ENCODE measurements at regions not wholly inside any gene's neighbourhood (a gene's known extent, or its start where the extent isn't known, plus 50 kb on each side); places are given as distances from the start of the nearest gene placed in this dataset.
"Not testable (repeated sequence)": the region's sequence is repeated elsewhere in the genome, so short reads cannot be mapped to it uniquely, and the experiment has no call there.

DNA sequence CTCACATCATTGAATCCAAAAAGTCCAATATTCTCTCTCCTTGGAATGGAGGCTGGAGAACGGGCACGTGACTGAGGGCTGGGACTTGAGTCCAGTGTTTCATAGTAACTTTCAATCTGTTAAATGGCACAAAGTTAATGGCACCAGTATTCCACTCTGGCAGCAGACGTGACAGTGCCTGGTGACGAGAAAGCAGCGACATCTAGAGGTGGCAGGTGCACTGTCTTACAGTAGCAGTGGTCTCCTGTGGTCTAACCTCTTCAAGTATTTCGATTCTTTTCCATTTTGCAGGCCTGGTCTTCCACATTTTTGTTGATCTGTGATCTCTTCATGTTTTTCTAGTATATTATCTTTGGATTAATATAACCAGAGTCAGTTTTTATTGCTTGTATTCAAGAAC, 107.1 kb downstream of the OXSM start:
- DNase-seq = no peak

DNA sequence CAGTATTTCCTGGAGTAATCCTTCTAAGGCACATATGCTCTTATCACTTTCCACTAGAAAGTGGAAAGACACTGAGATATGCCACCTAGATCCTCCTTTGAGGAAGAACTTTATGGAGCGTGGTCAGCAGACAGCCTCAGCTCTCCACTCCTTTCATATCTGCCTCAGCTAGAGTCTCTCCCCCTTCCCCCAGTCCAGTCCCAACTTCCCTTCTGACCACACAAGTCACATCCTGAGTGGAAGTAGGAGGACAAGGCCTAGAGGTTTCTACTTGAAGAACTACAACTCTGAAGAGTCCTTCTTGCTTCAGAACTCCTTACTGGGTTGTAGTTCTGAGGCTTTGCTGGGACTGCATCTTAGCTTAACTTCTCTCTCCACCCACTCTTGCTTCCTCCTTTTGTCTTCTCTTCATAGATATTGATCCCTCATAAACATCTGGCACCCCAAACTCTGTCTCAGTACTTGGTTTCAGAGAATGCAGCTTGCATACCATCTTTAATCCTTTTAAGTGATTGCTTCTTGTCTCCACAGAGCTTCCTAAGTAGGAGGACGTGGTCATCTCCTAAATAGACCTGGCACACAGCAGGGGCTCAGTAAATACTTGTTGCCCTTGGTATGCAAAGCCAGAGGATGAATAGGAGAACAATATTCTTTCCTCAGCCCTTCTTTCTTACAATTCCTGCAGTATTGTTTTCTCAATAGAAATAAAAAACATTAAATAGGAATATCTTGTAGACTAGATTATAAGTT, 109.6 kb downstream of the OXSM start:
- DNase-seq = no peak

DNA sequence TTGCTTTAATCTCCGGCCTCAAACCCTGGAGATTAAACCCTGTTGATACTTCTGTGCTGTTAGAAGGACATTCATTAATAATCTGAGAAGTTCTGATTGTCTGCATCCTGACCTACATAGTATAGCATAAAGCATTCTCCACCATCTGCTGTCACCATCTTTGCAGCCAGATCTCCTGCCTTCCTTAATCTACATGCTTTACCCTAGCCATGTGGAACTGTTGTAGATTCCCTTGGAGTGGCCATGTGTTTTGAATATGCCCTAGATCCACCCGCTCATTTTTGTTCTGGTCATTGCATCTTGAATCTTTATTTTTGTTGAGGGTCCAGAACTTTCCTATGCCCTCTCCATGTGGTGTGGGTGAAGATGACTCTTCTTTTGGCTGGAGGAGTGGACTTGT, 110.3 kb downstream of the OXSM start:
- DNase-seq = no peak

DNA sequence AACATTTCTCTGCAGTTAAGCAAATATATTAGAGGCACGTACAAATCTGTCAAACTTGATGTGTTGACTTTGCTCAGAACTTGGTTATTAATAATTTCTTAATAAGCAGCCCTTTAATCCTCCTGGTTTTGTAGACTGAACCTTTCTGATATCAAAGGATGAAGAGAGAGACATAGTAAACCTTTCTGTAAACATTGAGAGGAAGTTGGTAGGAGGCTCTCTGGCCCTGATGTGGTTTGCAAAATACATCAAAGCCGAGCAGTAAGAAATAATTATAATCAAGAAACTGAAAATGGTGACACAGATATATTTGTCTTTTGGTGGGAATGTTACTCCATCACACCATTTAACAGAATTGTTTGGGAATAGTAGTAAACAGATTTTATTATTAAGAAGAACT, 111.9 kb downstream of the OXSM start:
- DNase-seq = no peak

DNA sequence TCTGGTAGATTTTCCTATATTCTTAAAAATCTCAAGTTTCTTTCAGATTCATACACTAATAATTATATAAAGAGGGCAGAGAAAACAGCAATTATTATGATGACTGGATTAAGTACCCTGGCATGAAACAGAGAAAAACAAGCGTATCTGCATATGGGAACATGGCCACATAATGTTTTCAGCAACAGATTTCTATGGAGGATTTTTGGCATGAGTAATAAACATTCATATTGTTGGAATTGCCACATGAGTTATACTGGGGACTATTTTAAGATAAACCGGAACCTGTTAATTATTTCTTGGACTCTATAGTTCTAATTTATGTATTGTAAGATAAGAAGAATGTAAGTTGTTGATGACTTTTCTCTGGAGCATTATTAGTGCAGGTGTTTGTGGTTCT, 112.7 kb downstream of the OXSM start:
- peak in 1 of 2 experiments; percentile 34 for DNase-seq

DNA sequence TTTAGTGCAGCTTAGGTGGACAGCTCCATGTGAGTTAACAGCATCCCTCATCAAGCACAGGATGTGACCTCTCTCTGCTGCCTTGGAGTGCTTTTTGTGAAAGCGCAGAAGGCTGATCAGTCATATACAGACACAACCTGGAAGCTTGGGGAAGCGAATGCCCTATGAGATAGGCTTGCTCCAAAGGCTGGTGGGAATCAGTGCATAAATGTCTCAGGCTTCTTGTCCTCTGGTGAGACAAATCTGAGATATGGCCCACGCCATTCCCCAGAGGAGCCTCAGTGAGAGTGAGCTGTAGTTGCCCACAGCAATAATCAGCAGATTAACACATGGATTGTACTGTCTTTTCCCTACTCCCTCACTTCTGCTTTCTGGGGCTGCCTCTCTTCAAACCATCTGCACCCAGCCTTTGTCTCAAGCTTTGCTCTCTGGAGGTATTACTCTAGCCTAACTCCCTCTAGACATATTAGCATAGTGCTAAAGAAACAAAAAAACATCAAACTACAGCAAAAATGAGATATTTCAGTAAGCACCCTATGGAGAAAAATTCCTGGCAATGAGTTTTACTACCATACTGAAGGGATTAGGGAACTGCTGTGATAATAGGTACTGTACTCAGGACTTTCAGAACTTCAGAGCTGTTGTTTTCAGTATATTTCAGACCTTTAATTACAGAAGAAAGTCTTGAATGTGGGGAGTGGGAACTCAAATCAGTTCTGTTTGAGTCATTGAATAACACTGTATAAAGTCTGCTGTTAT, 113.7 kb downstream of the OXSM start:
- DNase-seq = peak in 1 of 2 experiments; percentile 18

DNA sequence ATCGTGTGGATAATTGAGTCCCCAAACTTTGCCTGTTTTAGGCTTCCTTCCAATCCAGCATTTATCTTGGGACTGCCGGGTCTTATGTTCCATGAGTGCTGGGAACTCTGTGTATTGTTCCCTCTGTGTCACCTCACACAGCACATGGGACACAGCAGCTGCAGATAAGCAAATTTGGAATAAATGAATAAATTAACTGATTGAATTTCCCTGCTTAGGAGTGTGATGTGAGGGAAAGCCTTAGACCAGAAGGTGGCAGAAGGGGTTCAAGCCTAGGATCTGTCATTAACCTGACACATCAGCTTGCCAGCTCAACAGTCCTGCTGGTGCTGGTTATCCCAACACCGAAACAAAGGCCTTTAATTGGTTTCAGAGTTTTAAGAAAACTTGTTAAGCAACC, 114.3 kb downstream of the OXSM start:
- DNase-seq = no peak

DNA sequence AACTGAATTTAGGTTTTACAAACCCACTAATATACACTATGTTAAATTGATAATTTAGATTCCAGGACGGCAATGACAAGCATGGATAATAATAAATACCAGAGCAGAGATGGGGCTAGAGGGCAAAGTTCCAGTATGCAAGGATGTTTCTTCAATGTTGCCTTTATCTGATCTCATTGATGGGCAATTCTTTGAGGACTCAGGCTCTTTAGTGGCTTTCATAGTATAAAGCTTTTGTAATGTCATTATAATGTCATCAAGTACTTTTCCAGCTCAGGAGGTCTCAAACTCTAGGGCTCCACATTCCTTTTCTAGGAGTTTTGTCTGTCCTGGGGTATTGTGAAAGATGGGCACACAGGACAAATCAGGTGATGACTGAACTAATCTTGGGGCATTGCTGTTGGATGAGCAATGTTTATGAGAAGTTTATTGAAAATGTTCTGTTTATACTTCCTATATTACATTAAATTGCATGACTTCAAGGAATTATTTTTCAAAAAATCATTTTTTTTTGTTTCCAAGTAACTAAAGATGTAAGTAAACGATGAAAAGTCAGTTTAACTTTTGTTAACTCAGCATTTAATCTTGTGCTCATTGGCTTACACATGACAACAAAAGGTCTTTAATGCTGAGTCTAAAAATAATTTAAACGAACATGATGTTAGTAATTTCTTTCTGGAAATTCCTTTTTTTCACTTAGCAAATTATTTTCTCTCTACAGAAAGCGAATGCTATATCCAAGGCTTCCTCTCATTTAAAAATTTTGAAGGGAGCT, 116.4 kb downstream of the OXSM start:
- DNase-seq = no peak

DNA sequence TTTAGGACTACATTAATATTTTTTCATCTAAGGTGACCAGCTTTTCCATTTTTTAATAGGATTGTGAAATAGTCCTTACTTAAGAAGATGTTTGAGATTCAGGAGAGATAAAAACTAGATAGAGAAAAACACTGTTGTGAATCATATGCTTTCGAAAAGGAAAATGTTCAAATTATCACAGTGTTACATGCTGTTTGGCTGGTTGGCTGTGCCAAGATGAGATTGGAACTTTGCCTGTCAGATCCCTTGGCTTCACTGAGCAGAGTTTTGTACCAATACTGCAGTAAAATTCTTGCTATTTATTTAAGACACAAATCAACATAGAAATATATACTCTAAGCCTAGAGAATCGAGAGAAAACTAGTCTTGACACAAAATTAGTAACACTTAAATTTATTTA, 117.2 kb downstream of the OXSM start:
- DNase-seq = peak; percentile 39 to 64

DNA sequence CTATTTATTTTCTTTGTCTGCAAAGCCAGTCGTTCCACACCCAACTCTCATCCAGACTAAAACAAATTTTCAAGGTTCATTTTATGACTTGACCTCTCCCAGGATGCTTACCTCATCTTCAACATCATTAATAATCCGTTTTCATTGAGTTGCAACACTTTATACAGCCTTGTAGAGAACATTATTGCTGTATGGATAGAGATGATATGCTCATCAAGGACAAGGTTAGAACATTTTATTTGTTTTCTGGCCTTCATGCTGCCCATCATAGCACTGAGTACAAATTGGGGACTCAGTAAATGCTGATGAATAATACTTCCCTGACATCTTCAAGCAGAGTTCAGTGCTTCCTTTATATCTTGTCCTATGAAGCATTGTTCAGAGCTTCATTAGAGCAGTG, 120.2 kb downstream of the OXSM start:
- no peak for DNase-seq

DNA sequence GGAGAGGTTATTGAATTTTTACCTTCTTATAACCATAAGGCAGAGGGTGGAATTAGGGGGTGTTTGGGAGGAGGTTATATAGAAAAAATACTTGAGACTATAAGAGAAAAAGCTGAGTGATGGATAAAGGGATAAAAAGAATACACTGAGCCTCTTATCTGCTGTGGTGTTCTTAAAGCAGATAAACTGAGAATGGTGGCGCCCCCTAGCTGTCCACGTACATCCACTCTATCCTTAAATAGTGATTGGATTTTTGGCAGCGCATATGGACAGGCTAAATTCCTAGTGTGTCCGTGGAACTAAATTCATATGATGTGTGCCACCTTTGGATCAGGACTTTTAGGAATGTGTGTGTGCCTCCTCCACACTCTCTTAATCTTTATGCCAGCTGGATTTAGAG, 121.1 kb downstream of the OXSM start:
- DNase-seq = no peak

DNA sequence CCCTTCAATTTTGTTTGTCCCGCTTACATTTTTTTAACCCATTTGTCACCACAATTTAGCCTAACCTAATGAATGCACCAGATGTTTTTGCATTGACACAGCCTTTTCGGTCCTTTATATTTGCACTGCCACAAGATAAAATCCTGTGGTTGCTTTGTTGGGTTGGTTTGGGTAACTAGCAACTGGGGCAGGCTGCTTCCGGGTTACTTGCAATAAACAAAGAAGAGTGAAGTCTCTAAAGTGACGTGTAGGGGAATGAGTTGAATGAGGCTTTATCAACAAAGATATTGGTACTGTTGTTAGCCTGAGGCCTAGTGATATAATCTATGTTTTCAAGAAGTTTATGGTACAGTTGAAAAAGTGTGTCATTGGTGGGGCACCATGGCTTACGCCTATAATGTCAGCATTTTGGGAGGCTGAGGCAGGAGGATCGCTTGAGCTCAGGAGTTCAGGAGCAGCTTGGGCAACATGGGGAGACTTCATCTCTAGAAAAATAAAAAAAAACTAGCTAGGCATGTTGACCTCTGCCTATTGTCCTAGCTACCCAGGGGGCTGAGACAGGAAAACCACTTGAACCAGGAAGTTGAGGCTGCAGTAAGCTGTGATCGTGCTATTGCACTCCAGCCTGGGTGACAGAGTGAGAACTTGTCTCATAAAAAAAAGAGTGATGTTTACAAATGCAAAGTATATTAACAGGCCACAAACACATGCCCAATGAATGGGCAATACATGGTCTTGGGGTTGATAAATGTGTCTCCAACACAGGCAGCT, 121.8 kb downstream of the OXSM start:
- DNase-seq = no peak

DNA sequence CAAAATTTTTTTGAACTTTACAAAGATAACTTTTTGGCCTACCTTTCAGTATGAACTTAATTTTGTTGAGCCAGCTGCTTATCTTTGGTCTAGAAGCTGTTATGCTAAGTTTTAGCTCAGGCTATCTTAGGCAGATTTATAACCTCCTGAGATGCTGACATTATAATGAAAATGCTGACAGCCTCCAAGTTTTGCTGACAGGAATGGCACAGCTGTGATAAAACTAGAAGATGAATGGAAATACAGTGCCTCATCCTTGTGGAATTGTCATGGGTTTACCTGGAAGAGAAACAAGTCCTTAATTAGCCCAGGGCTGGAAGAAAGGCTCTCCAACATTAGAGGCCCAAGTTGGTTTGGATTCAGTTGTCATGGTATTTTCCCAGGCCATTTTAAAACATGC, 123.3 kb downstream of the OXSM start:
- DNase-seq = no peak

DNA sequence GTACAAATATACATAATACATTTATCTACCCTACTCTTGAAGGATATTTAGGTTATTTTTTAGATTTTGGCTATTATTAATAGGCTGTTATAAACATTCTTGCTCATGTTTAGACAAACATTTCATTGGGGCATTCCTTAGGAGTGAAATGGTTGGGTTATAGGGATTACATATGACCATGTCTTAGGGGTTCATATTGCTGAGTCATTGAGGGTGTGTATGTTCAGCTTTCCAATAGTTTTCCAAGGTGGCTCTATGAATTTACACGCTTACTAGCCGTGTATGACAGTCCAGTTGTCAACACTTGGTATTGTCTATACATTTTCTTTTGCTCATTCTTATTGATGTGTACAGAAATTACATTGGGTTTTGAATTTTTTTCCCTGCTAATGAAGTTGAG, 125.8 kb downstream of the OXSM start:
- DNase-seq = no peak

DNA sequence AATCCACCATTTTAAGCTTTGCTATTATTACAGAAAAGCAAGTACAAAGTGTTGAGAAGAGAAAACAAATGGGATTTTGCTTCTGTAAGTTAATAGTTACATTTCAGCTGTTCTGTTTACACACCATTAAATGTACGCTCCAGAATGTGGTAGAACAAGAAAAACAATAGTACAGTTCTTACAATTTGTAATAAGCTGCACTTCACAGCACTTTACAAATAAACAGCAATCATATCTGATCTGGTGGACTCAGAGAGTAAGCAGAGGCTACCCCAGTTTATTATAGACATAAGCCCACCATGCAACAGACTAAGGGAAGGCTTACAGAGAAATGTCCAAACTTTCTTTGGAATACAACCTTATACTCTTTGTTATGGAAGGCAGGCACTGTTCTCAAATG, 126.4 kb downstream of the OXSM start:
- no peak for DNase-seq

DNA sequence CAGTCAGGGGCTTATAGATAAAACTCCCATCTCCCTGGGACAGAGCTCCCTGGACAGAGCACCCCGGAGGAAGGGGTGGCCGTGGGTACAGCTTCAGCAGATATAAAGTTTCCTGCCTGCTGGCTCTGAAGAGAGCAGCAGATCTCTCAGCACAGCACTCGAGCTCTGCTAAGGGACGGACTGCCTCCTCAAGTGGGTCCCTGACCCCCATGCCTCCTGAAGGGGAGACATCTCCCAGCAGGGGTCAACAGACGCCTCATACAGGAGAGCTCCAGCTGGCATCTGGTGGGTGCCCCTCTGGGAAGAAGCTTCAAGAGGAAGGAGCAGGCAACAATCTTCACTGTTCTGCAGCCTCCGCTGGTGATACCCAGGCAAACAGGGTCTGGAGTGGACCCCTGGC, 142.1 kb downstream of the OXSM start:
- DNase-seq = not testable (repeated sequence)

DNA sequence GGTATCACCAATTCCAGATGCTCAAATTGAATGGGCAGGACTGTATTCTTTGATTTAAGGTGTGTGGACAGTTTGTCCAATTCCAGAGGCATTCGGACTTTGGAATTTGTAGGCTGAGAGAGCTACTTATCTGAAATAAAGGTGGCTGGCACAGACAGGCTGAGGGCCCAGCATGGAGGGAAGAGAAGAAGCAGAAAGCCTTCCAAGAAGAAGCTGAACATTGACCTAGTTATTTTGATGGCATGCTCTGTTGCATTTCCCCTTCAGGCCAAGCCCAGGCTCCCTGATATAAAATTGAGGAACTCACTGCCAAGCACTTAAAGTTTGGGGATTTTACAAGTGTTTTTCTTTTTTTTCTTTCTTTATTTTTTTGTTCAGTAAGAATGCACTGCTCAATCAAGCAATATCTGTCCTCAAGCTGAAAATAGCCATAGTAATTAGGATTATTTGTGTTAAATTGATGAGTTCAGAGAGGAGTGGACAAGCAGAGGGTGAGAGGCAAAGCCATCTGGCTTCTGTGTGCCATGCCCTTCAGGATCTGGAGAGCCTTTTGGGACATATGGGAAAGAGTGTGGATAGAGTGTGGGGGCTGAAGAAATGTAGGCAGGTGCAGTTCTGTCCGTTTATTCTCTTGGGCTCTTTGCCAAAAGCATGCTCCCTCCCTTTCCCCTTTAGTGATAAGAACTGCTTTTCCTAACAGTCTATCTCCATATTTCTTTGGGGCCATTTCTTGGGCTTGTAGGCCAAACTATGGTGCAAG, 148.9 kb downstream of the OXSM start:
- DNase-seq = peak in 1 of 2 experiments; percentile 44

DNA sequence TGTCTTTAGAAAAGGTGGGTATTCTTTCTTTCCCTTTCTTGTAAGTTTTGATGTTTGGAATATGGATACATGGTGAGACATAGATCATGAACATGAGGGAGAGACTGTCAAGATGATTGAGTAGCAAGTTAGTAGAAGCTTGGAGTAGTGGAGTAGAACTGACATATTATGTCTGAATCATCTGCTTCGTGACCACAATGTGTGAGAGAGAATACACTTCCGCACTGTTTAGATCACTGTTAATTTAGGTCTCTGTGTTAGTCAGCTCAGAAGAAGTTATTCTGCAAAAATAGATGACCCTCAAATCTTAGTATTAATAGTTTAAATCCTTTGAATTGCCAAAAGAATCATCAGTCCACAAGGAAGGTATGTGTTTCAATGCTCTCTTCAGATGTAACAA, 151.0 kb downstream of the OXSM start:
- DNase-seq = no peak

DNA sequence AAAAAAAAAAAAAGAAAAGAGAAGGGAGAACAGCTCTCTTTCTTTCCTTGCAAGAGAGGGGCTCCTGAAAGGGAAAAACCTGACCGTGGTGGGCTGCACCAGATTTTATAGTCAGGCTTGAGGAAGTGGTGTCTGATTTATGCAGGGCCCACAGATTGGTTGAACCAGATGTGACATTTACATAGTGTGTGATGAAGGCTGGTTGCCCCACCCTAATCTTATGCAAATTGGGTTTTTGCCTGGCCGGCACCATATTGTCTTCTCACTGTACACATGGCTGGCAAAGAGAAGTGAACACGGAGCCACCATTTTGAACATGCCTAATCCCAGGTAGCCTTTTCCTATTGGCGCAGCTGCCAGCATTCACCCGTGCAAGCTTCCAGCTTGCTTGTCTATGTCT, 154.4 kb downstream of the OXSM start:
- DNase-seq = no peak

DNA sequence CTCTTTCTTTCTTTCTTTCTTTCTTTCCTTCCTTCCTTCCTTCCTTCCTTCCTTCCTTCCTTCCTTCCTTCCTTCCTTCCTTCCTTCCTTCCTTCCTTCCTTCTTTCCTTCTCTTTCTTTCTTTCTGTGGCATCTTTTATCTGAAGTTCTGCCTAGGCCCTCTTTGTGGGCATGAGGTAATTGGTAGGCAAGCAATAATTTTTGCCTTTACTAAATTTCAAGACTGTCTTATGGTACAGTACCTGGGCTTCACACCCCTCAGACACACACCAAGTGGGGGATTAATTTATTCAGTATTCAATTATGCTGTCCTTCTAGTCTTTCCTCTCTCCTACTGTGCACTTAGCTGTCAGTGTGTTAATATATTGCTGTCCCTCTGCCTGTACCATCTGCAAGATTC, 155.5 kb downstream of the OXSM start:
- no peak for DNase-seq

DNA sequence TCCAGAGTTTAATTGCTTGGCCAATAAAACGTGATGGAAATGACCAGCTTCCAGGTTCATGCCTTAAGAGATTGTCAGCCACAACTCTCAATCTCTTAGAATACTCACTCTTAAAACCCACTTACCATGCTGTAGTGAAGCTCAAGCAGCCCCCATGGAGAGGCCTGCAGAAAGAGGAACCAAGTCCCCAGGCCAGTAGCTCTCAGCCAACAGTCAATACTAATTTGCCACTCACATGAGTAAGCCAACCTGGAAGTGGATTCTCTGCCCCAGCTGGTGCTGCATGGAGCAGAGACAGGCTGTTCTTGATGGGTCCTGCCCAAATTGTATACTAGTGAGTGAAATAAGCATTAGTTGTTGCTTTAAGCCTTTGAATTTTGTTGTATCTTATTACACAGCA, 155.9 kb downstream of the OXSM start:
- DNase-seq = peak in 1 of 2 experiments; percentile 3

DNA sequence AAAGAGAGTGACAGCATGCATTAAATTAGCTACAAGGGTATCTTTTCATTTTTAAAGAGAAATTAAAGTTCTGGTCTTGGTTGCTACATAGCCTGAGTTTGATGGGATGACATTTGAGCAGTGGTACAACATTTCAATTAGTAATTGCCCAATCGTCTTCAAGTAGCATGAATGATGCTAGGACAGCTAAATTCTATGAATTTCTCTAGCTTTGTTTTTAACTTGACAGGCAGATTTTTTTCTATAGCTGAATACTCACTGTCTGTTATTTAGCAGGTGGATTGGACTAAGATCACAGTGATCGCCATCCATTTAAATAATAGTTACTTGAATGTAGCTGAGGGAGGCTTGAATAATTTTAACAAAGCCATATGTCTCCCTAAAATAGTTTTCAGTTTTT, 162.2 kb downstream of the OXSM start:
- DNase-seq = no peak

Data from cerebellar nuclear complex (tissue), 1 donor.